Stimulated activated naive CD8-positive, alpha-beta T cell treated with anti-CD3 and anti-CD28 coated beads, Interleukin-15, Interleukin-2, amounts not matched to agents 100 ng/mL and 50 ng/mL, for 24 hours (primary cell): ENCODE measurements at regions not wholly inside any gene's neighbourhood (a gene's known extent, or its start where the extent isn't known, plus 50 kb on each side); places are given as distances from the start of the nearest gene placed in this dataset.
"Not testable (repeated sequence)": the region's sequence is repeated elsewhere in the genome, so short reads cannot be mapped to it uniquely, and the experiment has no call there.

Experiments
- H3K27ac Mint-ChIP-seq: one replicate; pipeline ENCODE4 v1.8.0; 2021; ENCODE audit warnings: mild to moderate bottlenecking, mixed read lengths
- H3K27me3 Mint-ChIP-seq: one replicate; pipeline ENCODE4 v1.8.0; 2021; ENCODE audit warnings: mixed read lengths
- H3K36me3 Mint-ChIP-seq: one replicate; pipeline ENCODE4 v1.8.0; 2021; ENCODE audit warnings: low read depth, mixed read lengths
- H3K4me1 Mint-ChIP-seq: one replicate; pipeline ENCODE4 v1.8.0; 2021; ENCODE audit warnings: low read depth, mixed read lengths
- H3K4me3 Mint-ChIP-seq: one replicate; pipeline ENCODE4 v1.8.0; 2021; ENCODE audit warnings: mild to moderate bottlenecking, mixed read lengths
- H3K9me3 Mint-ChIP-seq: one replicate; pipeline ENCODE4 v1.8.0; 2021; ENCODE audit warnings: mixed read lengths

DNA sequence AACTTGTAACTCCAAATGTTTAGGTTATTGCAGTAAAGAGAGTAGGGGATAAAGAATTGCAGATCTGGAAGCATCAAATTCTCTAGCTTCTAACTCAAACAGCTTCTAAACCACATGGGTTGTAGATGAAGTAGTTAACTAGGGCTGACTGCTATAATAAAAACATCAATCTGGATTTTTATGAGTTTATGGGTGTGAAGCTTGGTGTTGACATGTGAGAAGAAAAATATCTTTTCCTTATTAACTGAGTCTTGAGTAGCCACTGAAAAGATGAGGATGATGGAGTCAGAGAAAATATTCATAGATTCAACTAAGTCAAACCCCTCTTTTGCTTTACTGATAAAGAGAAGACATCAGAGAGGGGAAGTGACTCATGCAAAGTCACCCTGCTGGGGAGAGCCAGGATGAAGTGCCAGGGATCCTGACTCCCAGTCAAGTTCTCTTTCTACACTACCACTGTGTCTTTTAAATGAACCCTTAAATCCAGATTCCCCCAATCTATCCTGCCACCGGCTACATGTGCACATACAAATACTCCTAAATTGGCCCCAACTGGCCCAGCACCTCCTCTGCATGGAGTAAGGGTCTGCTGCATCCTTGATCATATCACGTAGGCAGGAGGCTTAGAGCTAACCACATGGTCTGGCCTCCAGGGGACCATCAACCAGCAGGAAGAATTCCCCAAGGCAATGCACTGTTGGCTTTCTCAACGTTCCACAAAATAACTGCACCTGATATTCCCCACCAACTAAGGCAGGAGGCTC, 264.0 kb upstream of the CCL2 start:
- Mint-ChIP-seq H3K36me3 (no peaks in the 10 kb centered on the region), H3K4me3 (no peak overlapping the region), H3K4me1 (no peaks in the 10 kb centered on the region), H3K9me3 (no peaks in the 10 kb centered on the region), H3K27me3 (peaks cover 9% of the 10 kb centered on the region), H3K27ac (no peak overlapping the region)

- no peaks in the 10 kb centered on the region for H3K36me3 Mint-ChIP-seq
These were observed 263.0 kb upstream of the CCL2 start for GRCh38 chr17:33992113-33992512.

DNA sequence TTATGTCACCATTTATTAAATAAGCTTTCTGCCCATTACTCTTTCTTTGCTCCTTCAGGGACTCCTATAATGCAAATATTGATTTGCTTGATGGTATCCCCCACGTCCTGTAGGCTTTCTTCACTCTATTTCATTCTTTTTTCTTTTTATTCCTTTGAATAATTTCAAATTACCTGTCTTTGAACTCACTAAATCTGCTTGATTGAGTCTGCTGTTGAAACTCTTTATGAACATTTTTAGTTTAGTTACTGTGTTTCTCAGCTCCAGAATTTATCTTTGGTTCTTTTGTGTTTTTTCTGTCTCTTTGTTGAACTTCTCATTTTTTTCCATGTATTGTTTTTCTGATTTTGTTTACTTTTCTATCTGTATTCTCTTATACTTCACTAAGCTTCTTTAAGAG, 254.4 kb upstream of the CCL2 start:
- Mint-ChIP-seq H3K27ac (no peak overlapping the region), H3K36me3 (no peaks in the 10 kb centered on the region), H3K4me3 (no peak overlapping the region), H3K27me3 (peaks cover 16% of the 10 kb centered on the region), H3K4me1 (no peaks in the 10 kb centered on the region), H3K9me3 (peaks cover 18% of the 10 kb centered on the region)

More at GRCh38 chr17:33992113-33992512, 263.0 kb upstream of the CCL2 start:
- peaks cover 9% of the 10 kb centered on the region for H3K27me3 Mint-ChIP-seq
- H3K4me3 Mint-ChIP-seq, result no peak overlapping the region
- no peaks in the 10 kb centered on the region for H3K9me3 Mint-ChIP-seq
- no peak overlapping the region for H3K27ac Mint-ChIP-seq
- no peaks in the 10 kb centered on the region for H3K4me1 Mint-ChIP-seq

DNA sequence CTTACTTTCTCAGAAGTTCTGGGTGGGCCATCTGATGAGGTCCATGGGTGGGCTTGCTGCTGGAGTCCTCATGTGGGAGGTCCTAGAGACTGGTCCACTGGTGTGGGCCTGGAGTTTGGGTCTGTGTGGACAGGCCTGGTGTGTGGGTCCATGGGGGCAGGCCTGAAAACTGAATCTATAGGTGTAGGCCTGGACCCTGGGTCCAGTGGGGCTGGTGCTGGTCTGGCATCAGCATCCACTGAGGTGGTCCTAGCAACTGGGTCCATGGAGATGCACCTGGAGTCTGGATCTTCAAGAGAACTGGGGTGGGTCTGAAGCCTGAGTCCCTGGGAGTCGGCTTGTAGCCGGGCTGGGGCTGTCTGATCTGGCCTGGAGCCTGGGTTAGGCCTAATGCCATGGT, 253.8 kb upstream of the CCL2 start:
- Mint-ChIP-seq H3K27ac (no peak overlapping the region), H3K27me3 (peaks cover 18% of the 10 kb centered on the region), H3K4me3 (no peak overlapping the region), H3K4me1 (no peaks in the 10 kb centered on the region), H3K36me3 (no peaks in the 10 kb centered on the region), H3K9me3 (peaks cover 18% of the 10 kb centered on the region)

- peaks cover 18% of the 10 kb centered on the region for H3K27me3 Mint-ChIP-seq
- no peaks in the 10 kb centered on the region for H3K4me1 Mint-ChIP-seq
- no peak overlapping the region for H3K4me3 Mint-ChIP-seq
- H3K36me3 Mint-ChIP-seq, result no peaks in the 10 kb centered on the region
- H3K9me3 Mint-ChIP-seq, result peaks cover 8% of the 10 kb centered on the region
- H3K27ac Mint-ChIP-seq, result no peak overlapping the region
These were observed 249.0 kb upstream of the CCL2 start for GRCh38 chr17:34006126-34006525.

- Mint-ChIP-seq H3K27ac (no peak overlapping the region), H3K4me3 (no peak overlapping the region), H3K9me3 (no peaks in the 10 kb centered on the region), H3K27me3 (peaks cover 18% of the 10 kb centered on the region), H3K36me3 (no peaks in the 10 kb centered on the region), H3K4me1 (no peaks in the 10 kb centered on the region)
These were observed 247.0 kb upstream of the CCL2 start for GRCh38 chr17:34008125-34008524.

GRCh38 chr17:34009912-34010311, 245.2 kb upstream of the CCL2 start:
- H3K27me3 Mint-ChIP-seq, result peaks cover 10% of the 10 kb centered on the region
- H3K36me3 Mint-ChIP-seq, result no peaks in the 10 kb centered on the region
- H3K4me3 Mint-ChIP-seq, result no peak overlapping the region

DNA sequence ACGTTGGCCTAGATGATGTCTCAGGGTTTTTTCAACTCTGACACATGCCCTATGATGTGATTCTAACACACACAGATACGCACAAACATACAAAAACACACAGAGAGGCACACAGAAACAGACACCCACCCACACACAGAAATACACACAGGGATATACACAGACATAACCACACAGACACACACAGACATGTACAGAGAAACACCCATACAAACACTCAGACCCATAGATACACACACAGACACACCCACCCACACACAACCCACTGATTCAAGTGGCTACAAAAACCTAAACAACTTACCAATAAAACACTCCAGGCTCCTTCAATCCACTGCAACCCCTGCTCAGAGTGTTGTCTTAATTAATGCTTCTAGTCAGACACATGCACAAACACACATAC, 244.6 kb upstream of the CCL2 start:
- H3K36me3 Mint-ChIP-seq, result no peaks in the 10 kb centered on the region
- H3K27me3 Mint-ChIP-seq, result peaks cover 4% of the 10 kb centered on the region
- H3K27ac Mint-ChIP-seq, result no peak overlapping the region
- H3K9me3 Mint-ChIP-seq, result no peaks in the 10 kb centered on the region
- no peak overlapping the region for H3K4me3 Mint-ChIP-seq
- H3K4me1 Mint-ChIP-seq, result no peaks in the 10 kb centered on the region

More at GRCh38 chr17:34009912-34010311, 245.2 kb upstream of the CCL2 start:
- Mint-ChIP-seq H3K9me3 (no peaks in the 10 kb centered on the region), H3K27ac (no peak overlapping the region), H3K4me1 (no peaks in the 10 kb centered on the region)

GRCh38 chr17:34011599-34011998, 243.5 kb upstream of the CCL2 start:
- no peaks in the 10 kb centered on the region for H3K4me1 Mint-ChIP-seq
- H3K27ac Mint-ChIP-seq, result no peak overlapping the region

GRCh38 chr17:34012709-34013375, 242.2 kb upstream of the CCL2 start:
- H3K27ac Mint-ChIP-seq, result no peak overlapping the region
- H3K4me1 Mint-ChIP-seq, result no peaks in the 10 kb centered on the region
- H3K36me3 Mint-ChIP-seq, result no peaks in the 10 kb centered on the region
- no peak overlapping the region for H3K4me3 Mint-ChIP-seq
- H3K27me3 Mint-ChIP-seq, result no peaks in the 10 kb centered on the region
- no peaks in the 10 kb centered on the region for H3K9me3 Mint-ChIP-seq

More at GRCh38 chr17:34011599-34011998, 243.5 kb upstream of the CCL2 start:
- no peak overlapping the region for H3K4me3 Mint-ChIP-seq
- H3K27me3 Mint-ChIP-seq, result no peaks in the 10 kb centered on the region
- no peaks in the 10 kb centered on the region for H3K36me3 Mint-ChIP-seq
- no peaks in the 10 kb centered on the region for H3K9me3 Mint-ChIP-seq

- H3K4me3 Mint-ChIP-seq, result no peak overlapping the region
- H3K27me3 Mint-ChIP-seq, result no peaks in the 10 kb centered on the region
- no peaks in the 10 kb centered on the region for H3K9me3 Mint-ChIP-seq
- H3K27ac Mint-ChIP-seq, result no peak overlapping the region
- H3K4me1 Mint-ChIP-seq, result no peaks in the 10 kb centered on the region
- H3K36me3 Mint-ChIP-seq, result no peaks in the 10 kb centered on the region
These were observed 239.8 kb upstream of the CCL2 start for GRCh38 chr17:34015253-34015652.

- Mint-ChIP-seq H3K4me3 (no peak overlapping the region), H3K4me1 (no peaks in the 10 kb centered on the region), H3K9me3 (no peaks in the 10 kb centered on the region), H3K27ac (no peak overlapping the region), H3K36me3 (no peaks in the 10 kb centered on the region), H3K27me3 (peaks cover 15% of the 10 kb centered on the region)
These were observed 230.7 kb upstream of the CCL2 start for GRCh38 chr17:34024386-34024785.

GRCh38 chr17:34024806-34025551, 230.1 kb upstream of the CCL2 start:
- no peak overlapping the region for H3K4me3 Mint-ChIP-seq
- no peaks in the 10 kb centered on the region for H3K36me3 Mint-ChIP-seq

GRCh38 chr17:34030601-34031000, 224.5 kb upstream of the CCL2 start:
- H3K36me3 Mint-ChIP-seq, H3K27ac Mint-ChIP-seq, H3K4me3 Mint-ChIP-seq, H3K4me1 Mint-ChIP-seq: not testable (repeated sequence)
- H3K27me3 Mint-ChIP-seq, result peaks cover 11% of the 10 kb centered on the region
- peaks cover 15% of the 10 kb centered on the region for H3K9me3 Mint-ChIP-seq

More at GRCh38 chr17:34024806-34025551, 230.1 kb upstream of the CCL2 start:
- Mint-ChIP-seq H3K27me3 (peaks cover 15% of the 10 kb centered on the region), H3K9me3 (no peaks in the 10 kb centered on the region), H3K4me1 (no peaks in the 10 kb centered on the region), H3K27ac (no peak overlapping the region)

DNA sequence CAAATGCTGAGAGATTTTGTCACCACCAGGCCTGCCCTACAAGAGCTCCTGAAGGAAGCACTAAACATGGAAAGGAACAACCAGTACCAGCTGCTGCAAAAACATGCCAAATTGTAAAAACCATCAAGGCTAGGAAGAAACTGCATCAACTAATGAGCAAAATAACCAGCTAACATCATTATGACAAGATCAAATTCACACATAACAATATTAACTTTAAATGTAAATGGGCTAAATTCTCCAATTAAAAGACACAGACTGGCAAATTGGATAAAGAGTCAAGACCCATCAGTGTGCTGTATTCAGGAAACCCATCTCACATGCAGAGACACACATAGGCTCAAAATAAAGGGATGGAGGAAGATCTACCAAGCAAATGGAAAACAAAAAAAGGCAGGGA, 222.8 kb upstream of the CCL2 start:
- not testable (repeated sequence) for H3K4me1 Mint-ChIP-seq

More for the DNA sequence above, 222.8 kb upstream of the CCL2 start:
- H3K27ac Mint-ChIP-seq, H3K4me3 Mint-ChIP-seq, H3K36me3 Mint-ChIP-seq: not testable (repeated sequence)
- Mint-ChIP-seq H3K9me3 (peaks cover 15% of the 10 kb centered on the region), H3K27me3 (peaks cover 11% of the 10 kb centered on the region)
